ENCODE measurements at regions not wholly inside any gene's neighbourhood (a gene's known extent, or its start where the extent isn't known, plus 50 kb on each side); places are given as distances from the start of the nearest gene placed in this dataset.

GRCh38 chr4:187478292-187479140, 517.1 kb upstream of the ZFP42 start:
- no peak for DNase-seq
- CTCF ChIA-PET: no interaction called here
- POLR2A ChIA-PET: interaction anchor here (0.6 kb wide), 1 partner anchor 45 kb away, joined by 4 read pairs; no protein-coding TSS in a partner anchor
- H3K27me3 Mint-ChIP-seq (ENCODE audit: low read depth): no peaks in the 10 kb centered on the region
- H3K4me1 Mint-ChIP-seq (ENCODE audit: low read depth): no peaks in the 10 kb centered on the region
- H3K27ac Mint-ChIP-seq: no peak overlapping the region
- no peaks in the 10 kb centered on the region for H3K36me3 Mint-ChIP-seq (ENCODE audit: low read depth)
- H3K9me3 Mint-ChIP-seq (ENCODE audit: insufficient read depth): no peaks in the 10 kb centered on the region
- ATAC-seq: no peak
- no peak overlapping the region for H3K4me3 Mint-ChIP-seq

DNA sequence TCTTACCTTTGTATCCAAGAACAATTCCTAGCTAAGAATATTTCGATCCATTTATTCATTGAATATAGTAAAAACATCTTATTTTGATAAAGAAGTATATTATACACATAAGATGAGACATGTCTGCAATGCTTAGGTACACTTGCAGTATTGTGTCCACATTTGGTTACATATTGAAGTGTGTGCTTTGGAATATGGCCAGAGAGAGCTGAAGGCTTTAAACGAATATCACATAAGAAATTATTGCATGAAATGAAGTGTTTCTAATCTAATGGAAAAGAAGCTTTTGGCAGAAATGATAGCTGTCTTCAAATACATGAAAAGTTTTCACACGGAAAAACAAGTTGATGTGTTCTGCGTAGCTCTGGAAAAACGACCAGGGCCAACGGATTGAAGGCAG, 516.1 kb upstream of the ZFP42 start:
- DNase-seq (no peak), ATAC-seq (no peak)
- Mint-ChIP-seq H3K27ac (no peak overlapping the region), H3K9me3 (ENCODE audit: insufficient read depth) (no peaks in the 10 kb centered on the region), H3K4me1 (ENCODE audit: low read depth) (no peaks in the 10 kb centered on the region), H3K36me3 (ENCODE audit: low read depth) (no peaks in the 10 kb centered on the region), H3K4me3 (no peak overlapping the region), H3K27me3 (ENCODE audit: low read depth) (no peaks in the 10 kb centered on the region)
- ChIA-PET POLR2A (no interaction called here), CTCF (no interaction called here)

DNA sequence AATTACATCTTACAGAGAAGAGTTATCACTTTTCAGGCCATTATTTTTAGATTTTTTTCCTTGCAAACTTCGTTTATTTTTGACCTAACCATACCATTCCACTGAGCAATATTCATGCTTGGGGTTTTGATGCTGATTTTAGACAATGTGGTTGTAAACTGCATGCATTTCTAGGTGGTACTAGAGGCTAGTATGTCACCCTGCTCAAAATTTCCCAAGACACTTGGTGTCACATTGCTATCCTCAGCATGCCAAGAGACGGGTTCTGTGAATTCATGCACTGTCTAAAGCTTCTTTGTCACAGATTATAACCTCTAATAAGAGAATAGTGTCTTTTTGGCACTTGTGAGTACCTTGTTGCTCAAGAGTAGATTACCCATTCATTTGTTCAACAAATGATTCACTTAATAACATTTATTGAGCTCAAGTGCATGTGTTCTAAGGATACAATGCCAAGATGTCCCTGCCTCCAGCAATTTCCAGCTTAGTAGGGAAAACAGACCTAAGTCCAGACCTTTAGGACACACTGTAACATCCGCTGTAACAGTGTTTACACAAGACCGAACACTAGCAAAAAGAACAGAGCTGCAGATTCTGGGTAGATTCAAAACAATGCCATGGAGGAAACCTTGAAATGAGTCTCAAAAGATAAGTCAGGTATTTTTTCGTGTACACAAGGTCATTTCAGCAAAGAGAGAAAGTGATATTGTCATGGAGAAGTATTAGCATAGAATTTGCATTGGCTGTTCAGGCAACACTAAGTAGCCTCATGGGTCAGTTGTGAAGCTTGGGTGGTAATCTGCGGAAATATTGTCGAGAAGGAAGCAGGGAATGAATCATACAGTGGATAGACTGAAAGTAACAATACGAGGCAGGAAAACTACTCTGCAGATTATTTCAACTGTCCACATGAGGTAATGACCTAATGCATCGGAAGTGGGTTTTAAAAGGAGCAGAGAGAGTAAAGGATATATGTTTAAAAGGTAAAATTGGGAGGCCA, 515.1 kb upstream of the ZFP42 start:
- ChIA-PET CTCF (no interaction called here), POLR2A (no interaction called here)
- H3K36me3 Mint-ChIP-seq (ENCODE audit: low read depth): no peaks in the 10 kb centered on the region
- ATAC-seq (no peak), DNase-seq (no peak)
- no peak overlapping the region for H3K27ac Mint-ChIP-seq
- H3K4me1 Mint-ChIP-seq (ENCODE audit: low read depth): no peaks in the 10 kb centered on the region
- no peak overlapping the region for H3K4me3 Mint-ChIP-seq
- H3K9me3 Mint-ChIP-seq (ENCODE audit: insufficient read depth): no peaks in the 10 kb centered on the region
- H3K27me3 Mint-ChIP-seq (ENCODE audit: low read depth): no peaks in the 10 kb centered on the region

DNA sequence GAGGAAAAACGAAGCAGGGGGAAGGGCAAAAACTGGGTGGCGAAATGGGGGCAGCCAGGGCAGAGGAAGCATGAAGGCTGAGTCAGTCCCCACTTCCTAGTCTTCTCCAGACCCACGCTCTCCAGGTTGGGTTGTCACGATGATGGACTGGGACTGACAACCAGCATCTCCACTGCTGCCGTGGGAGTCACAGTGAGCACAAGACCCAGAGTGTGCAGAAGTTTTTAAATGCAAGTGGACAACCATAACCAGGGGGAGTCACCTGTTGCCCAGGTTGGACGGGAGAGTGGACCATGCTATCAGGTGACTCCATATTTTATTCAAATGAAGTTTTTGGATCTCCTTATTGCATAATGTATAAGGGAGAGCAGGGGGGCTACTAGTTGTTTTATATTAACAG, 511.4 kb upstream of the ZFP42 start:
- Mint-ChIP-seq H3K4me3 (no peak overlapping the region), H3K9me3 (ENCODE audit: insufficient read depth) (peaks cover 6% of the 10 kb centered on the region), H3K27ac (no peak overlapping the region), H3K4me1 (ENCODE audit: low read depth) (no peaks in the 10 kb centered on the region), H3K27me3 (ENCODE audit: low read depth) (no peaks in the 10 kb centered on the region), H3K36me3 (ENCODE audit: low read depth) (no peaks in the 10 kb centered on the region)
- ATAC-seq (no peak), DNase-seq (no peak)
- ChIA-PET CTCF (no interaction called here), POLR2A (no interaction called here)

- DNase-seq (no peak), ATAC-seq (no peak)
- Mint-ChIP-seq H3K27me3 (ENCODE audit: low read depth) (no peaks in the 10 kb centered on the region), H3K4me3 (no peak overlapping the region), H3K27ac (no peak overlapping the region), H3K36me3 (ENCODE audit: low read depth) (no peaks in the 10 kb centered on the region), H3K4me1 (ENCODE audit: low read depth) (no peaks in the 10 kb centered on the region), H3K9me3 (ENCODE audit: insufficient read depth) (peaks cover 13% of the 10 kb centered on the region)
- ChIA-PET CTCF (no interaction called here), POLR2A (no interaction called here)
Observed at GRCh38 chr4:187485676-187486075, 509.9 kb upstream of the ZFP42 start.

- DNase-seq: no peak
- CTCF ChIA-PET: no interaction called here
- ATAC-seq: no peak
- no peak overlapping the region for H3K4me3 Mint-ChIP-seq
- H3K27ac Mint-ChIP-seq: no peak overlapping the region
- no peaks in the 10 kb centered on the region for H3K36me3 Mint-ChIP-seq (ENCODE audit: low read depth)
- no peaks in the 10 kb centered on the region for H3K27me3 Mint-ChIP-seq (ENCODE audit: low read depth)
- H3K9me3 Mint-ChIP-seq (ENCODE audit: insufficient read depth): peaks cover 13% of the 10 kb centered on the region
- POLR2A ChIA-PET: no interaction called here
- H3K4me1 Mint-ChIP-seq (ENCODE audit: low read depth): no peaks in the 10 kb centered on the region
Observed at GRCh38 chr4:187491286-187491685, 504.3 kb upstream of the ZFP42 start.

- Mint-ChIP-seq H3K9me3 (ENCODE audit: insufficient read depth) (peaks cover 14% of the 10 kb centered on the region), H3K27ac (no peak overlapping the region), H3K4me1 (ENCODE audit: low read depth) (no peaks in the 10 kb centered on the region), H3K36me3 (ENCODE audit: low read depth) (no peaks in the 10 kb centered on the region), H3K4me3 (no peak overlapping the region), H3K27me3 (ENCODE audit: low read depth) (no peaks in the 10 kb centered on the region)
- CTCF ChIA-PET: no interaction called here
- ATAC-seq (no peak), DNase-seq (no peak)
- POLR2A ChIA-PET: no interaction called here
Observed at GRCh38 chr4:187491959-187492358, 503.6 kb upstream of the ZFP42 start.

- H3K27ac Mint-ChIP-seq: no peak overlapping the region
- ATAC-seq (no peak), DNase-seq (no peak)
- ChIA-PET POLR2A (no interaction called here), CTCF (no interaction called here)
- no peak overlapping the region for H3K4me3 Mint-ChIP-seq
- H3K9me3 Mint-ChIP-seq (ENCODE audit: insufficient read depth): peaks cover 20% of the 10 kb centered on the region
- no peaks in the 10 kb centered on the region for H3K27me3 Mint-ChIP-seq (ENCODE audit: low read depth)
- H3K4me1 Mint-ChIP-seq (ENCODE audit: low read depth): no peaks in the 10 kb centered on the region
- no peaks in the 10 kb centered on the region for H3K36me3 Mint-ChIP-seq (ENCODE audit: low read depth)
Observed at GRCh38 chr4:187493661-187494060, 501.9 kb upstream of the ZFP42 start.

- DNase-seq: no peak
- ChIA-PET CTCF (no interaction called here), POLR2A (no interaction called here)
- Mint-ChIP-seq H3K27me3 (ENCODE audit: low read depth) (no peaks in the 10 kb centered on the region), H3K36me3 (ENCODE audit: low read depth) (no peaks in the 10 kb centered on the region), H3K27ac (no peak overlapping the region), H3K9me3 (ENCODE audit: insufficient read depth) (peaks cover 25% of the 10 kb centered on the region), H3K4me1 (ENCODE audit: low read depth) (no peaks in the 10 kb centered on the region), H3K4me3 (no peak overlapping the region)
- no peak for ATAC-seq
Observed at GRCh38 chr4:187499956-187500355, 495.6 kb upstream of the ZFP42 start.

DNA sequence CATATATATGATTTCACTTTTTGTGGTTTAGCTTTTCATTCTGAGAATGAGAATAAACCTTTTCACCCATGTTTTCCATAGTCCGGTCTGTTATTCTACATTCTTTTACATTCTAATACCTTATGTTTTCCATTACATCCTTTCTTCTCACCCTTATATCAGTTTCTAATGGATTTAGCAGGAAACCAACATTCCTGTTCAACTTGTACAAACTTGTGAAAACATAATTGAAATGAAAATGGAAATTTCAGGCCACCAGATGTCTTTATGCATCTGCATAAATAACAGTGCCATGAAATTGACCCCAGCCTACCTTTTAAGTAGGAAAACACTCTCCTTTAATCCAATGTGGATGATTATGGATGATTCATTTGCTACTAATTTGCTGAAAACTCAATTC, 494.8 kb upstream of the ZFP42 start:
- no peak overlapping the region for H3K27ac Mint-ChIP-seq
- peaks cover 25% of the 10 kb centered on the region for H3K9me3 Mint-ChIP-seq (ENCODE audit: insufficient read depth)
- H3K27me3 Mint-ChIP-seq (ENCODE audit: low read depth): no peaks in the 10 kb centered on the region
- CTCF ChIA-PET: no interaction called here
- no peak overlapping the region for H3K4me3 Mint-ChIP-seq
- POLR2A ChIA-PET: no interaction called here
- no peaks in the 10 kb centered on the region for H3K36me3 Mint-ChIP-seq (ENCODE audit: low read depth)
- DNase-seq (no peak), ATAC-seq (no peak)
- no peaks in the 10 kb centered on the region for H3K4me1 Mint-ChIP-seq (ENCODE audit: low read depth)

- POLR2A ChIA-PET: no interaction called here
- Mint-ChIP-seq H3K36me3 (ENCODE audit: low read depth) (no peaks in the 10 kb centered on the region), H3K27me3 (ENCODE audit: low read depth) (no peaks in the 10 kb centered on the region), H3K4me3 (no peak overlapping the region), H3K27ac (no peak overlapping the region), H3K4me1 (ENCODE audit: low read depth) (no peaks in the 10 kb centered on the region), H3K9me3 (ENCODE audit: insufficient read depth) (peaks cover 25% of the 10 kb centered on the region)
- DNase-seq (no peak), ATAC-seq (no peak)
- CTCF ChIA-PET: no interaction called here
Observed at GRCh38 chr4:187501731-187502130, 493.8 kb upstream of the ZFP42 start.

DNA sequence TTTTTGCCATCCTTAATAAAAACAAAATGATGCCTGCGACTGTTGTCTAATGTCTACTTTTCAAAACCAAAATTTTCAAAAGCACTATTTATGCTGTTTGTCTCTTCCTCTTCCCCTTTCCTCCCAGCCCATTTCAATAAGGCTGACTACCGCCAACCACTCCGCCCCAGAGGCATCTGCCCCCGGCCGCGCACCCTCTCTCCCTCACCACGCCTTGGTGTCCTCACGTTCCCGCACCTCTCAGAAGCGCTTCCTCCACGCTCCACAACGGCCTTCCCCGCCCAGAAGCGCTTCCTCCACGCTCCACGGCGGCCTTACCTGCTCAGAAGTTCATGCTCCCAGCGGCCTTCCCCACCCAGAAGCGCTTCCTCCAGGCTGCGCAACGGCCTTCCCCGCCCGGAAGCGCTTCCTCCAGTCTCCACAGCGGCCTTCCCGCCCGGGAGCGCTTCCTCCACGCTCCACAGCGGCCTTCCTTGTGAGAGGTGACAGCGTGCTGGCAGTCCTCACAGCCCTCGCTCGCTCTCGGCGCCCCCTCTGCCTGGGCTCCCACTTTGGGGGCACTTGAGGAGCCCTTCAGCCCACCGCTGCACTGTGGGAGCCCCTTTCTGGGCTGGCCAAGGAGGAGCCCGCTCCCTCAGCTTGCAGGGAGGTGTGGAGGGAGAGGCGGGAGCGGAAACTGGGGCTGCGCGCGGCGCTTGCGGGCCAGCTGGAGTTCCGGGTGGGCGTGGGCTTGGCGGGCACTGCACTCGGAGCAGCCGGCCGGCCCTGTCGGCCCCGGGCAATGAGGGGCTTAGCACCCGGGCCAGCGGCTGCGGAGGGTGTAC, 490.4 kb upstream of the ZFP42 start:
- H3K4me1 Mint-ChIP-seq (ENCODE audit: low read depth): no peaks in the 10 kb centered on the region
- CTCF ChIA-PET: no interaction called here
- POLR2A ChIA-PET: no interaction called here

More for the DNA sequence above, 490.4 kb upstream of the ZFP42 start:
- H3K4me3 Mint-ChIP-seq: no peak overlapping the region
- H3K27ac Mint-ChIP-seq: no peak overlapping the region
- no peak for ATAC-seq
- peaks cover 15% of the 10 kb centered on the region for H3K9me3 Mint-ChIP-seq (ENCODE audit: insufficient read depth)
- no peak for DNase-seq
- H3K36me3 Mint-ChIP-seq (ENCODE audit: low read depth): no peaks in the 10 kb centered on the region
- no peaks in the 10 kb centered on the region for H3K27me3 Mint-ChIP-seq (ENCODE audit: low read depth)
